Left kidney (tissue), 1 donor: ENCODE measurements at regions not wholly inside any gene's neighbourhood (a gene's known extent, or its start where the extent isn't known, plus 50 kb on each side); places are given as distances from the start of the nearest gene placed in this dataset.

Source experiments
- DNase-seq: peaks from one replicate; pipeline ENCODE4 v3.0.0-alpha.2; 2013

DNA sequence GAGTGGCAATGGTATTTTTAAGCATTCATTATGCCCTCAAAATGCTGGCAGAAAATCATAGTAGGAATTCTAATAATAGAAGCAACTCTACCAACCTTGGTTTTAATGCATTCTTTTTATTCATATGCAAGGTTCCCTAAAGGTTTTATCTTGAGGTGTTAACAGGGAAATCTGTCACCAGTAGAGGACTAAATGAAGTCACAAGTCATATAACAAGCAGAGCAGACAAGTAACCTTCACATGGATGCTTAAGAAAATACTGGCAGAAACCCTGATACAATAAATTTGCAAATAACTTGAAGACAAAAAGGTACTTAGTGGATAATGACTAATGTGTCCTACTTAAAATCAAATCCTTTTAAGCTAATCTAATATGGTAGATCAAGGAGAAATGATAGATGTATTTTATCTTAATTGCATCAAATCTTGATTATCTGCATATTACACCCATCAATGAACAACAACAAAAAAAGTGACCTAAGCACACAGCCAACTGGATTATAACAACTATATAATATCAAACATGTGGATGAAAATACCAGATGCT is 73.3 kb downstream of the RFC3 start:
- no peak for DNase-seq

DNA sequence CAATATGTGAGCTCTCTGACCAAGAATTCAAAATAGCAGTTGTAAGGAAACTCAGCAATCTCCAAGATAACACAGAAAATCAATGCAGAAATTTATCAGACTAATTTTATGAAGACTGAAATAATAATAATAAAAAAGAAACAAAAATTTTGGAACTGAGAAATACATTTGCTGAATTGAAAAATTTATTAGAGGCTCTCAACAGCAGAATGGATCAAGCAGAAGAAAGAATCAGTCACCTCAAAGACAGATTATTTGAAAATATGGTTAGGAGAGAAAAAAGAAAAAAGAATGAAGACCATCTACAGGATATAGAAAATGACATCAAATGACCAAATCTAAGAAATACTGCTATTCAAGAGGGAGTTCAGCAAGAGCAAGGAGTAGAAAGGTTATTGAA is 75.6 kb downstream of the RFC3 start:
- no peak for DNase-seq

DNA sequence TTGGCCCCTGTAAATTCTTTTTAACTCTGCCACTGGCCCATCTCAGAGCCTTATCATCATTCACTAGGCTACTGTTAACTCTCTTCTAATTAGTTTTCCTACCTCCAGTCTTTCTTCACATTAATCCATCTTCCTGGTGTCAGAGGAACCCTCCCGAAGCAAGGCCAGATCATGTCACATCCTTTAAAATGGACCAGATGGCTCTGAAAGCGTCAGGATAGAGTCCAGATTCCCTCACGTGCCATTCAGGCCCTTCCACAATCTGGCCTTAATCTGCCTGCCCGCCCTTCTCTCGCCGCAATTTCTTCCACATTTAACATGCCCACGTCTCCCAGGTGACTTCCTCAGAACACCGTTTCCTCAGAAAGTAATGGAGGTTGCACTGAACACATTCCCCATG is 86.5 kb downstream of the RFC3 start:
- DNase-seq, result no peak

DNA sequence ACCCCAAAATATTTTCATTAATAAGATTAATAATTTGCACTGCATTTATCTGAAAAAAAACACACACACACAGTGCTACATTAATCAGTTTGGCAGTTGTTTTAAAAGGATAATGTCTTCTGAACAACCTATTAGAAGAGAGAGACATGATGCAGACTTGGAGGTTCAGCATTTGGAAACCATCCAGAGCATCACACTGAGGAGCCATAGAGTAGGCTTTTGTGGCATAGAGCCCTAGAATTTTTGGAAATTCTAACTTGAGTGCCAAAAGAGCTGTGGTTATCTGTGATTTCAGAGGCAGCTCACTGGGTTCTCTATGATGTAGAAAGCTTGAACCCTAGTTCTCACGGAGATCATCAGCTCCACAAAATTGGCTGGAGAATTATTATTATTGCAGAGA is 90.2 kb downstream of the RFC3 start:
- DNase-seq, result no peak

DNA sequence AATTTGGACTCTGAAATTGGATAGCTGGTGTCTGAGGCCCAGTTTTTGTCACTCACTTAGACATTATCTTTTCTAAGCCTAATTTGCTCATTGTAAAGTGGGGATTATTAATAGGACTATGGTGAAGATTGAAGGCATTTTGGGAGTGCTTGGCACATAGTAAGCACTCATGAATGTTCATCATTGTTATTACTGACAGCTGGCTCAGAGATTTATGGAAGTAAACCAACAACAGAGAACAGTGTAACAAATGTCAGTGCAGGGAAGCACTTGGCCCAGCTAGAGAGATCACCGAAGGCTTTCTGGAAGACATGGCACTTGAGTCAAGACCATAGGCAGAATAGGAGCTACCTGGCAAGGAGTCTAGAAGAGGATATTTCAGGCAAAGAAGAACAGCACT is 92.3 kb downstream of the RFC3 start:
- no peak for DNase-seq

DNA sequence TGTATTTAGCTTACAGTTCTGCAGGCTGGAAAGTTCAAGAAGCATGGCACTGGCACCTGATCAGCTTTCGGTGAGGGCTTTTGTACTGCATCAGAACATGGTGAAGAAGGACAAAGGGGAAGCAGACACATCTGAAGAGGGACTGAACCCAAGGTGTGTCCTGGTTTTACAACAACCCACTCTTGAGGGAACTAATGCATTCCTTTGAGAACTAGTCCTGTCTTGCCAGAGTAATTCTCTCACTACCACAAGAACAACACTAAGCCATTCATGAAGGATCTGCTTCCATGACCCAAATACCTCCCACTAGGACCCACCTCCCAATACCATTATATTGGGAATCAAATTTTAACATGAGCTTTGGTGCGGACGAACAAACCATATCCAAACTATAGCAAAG is 93.6 kb downstream of the RFC3 start:
- no peak for DNase-seq

DNA sequence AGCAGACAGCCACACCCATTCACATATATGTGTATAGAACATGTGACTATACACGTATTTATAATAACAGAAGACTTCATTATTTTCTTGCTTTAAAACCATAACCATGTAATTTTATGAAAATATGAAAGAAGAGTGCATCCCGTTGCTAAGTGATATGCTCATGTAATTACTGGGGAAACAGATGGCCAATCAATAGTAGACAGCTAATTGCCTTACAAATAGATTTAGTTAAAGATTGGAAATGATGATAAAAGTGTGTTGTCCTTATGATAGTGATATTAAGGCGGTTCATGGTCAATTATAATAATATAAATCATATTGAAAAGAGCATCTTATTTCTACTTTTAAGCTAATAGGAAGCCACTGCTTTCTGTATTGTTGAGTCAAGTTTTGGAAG is 95.9 kb downstream of the RFC3 start:
- DNase-seq, result no peak

DNA sequence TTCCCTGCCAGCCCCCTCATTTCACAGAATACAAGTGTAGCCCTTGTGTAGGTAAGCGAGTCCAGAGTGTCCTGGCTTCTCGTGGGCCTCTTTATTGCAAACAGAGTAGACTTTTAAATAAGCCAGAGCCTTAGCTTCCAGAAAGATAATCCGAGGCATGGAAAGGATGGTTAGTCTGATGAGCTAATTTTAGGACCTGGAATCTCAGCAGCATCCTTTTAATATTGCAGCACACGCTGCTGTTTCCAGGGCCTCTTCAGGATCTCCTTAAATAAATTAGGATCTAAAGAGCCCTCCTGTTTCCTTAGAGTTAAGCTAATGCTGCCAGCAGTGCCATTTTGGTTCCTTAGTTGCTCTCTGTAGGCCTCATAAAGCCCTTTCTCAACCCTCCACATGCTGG is 99.2 kb downstream of the RFC3 start:
- DNase-seq, result no peak

DNA sequence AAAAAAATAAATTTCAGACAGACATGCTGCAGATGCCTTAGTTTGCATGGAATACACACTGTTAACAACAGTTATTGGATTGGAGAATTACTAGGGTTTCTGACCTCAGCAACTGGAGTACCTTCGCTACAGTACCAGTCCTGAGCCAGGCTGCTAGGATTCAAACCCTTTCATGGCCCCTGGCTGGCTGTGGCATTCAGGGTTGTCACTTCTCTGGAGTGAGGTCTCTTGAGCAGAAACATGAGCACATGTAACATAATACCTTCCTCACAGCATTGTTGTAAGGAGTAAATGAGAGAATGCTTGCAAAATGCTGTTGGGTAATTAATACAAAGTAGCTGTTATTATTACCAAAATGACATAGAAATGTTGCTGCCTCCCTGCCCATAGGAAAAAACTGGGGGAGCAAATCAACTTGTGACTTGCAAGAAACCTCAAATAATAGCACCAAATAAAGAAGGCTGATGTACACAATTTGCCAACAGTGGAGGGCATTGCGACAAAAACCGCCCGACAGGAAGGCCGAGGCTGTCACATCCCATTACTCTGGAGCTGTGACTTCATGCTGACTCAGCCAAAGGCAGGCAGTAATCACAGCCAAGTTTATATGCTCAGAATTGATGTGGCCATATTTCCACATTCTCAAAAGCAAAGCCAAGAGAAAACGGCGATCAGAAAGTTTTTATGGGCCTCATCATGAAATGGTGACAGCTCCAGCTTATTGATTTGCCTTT is 100.4 kb downstream of the RFC3 start:
- DNase-seq, result peak; percentile 46

DNA sequence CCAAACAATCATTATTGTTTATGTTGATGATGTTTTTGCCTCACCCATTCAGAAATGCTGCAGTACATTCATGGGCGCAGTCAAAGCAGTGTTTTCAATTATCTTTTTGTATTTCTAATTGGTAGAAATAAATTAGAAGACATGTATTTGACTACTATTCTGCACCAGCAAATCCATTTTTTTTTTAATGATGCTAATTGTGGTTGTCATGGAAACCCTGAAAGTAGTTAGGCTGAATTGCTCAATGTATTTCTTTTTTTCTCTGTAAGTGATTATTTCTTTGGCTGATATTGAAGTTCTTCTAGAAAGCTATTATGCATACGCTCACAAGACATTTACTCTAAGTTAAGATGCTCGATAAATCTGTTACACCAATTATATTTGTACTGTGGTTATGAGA is 101.2 kb downstream of the RFC3 start:
- DNase-seq, result no peak

DNA sequence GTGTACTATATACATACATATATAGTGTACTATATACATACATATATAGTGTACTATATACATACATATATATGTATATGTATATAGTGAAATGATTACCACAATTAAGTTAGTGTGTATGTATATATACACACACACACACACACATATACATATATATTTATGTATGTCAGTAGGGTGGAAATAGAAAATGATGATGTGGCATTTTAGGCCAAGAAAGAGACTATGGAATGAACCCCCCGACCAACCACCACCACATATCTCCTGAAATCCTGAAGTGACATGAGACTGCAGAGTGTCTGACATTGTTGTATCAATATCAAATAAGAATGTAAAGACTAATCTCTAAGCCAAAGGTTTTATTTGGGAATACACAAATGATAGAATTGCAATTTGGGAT is 107.6 kb downstream of the RFC3 start:
- no peak for DNase-seq

DNA sequence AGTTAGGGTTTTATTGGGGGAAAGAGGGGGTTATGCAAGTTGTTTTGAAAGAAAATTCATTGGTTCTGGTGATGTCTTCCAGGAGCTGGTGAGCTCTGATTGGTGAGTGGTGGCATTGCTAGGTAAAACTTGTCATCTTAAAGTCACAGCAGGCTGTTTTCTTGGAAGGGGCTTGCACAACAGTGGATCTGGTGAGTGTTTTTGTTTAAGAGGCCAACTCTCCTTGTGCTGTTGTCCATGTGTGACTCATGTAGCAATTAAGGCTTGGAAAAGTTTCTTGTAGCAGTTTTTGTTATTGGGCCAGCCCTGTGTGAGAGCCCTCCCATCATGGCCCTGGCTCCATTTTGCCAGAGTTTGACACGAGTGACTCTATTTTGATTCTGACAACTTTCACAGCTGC is 109.4 kb downstream of the RFC3 start:
- DNase-seq, result no peak

DNA sequence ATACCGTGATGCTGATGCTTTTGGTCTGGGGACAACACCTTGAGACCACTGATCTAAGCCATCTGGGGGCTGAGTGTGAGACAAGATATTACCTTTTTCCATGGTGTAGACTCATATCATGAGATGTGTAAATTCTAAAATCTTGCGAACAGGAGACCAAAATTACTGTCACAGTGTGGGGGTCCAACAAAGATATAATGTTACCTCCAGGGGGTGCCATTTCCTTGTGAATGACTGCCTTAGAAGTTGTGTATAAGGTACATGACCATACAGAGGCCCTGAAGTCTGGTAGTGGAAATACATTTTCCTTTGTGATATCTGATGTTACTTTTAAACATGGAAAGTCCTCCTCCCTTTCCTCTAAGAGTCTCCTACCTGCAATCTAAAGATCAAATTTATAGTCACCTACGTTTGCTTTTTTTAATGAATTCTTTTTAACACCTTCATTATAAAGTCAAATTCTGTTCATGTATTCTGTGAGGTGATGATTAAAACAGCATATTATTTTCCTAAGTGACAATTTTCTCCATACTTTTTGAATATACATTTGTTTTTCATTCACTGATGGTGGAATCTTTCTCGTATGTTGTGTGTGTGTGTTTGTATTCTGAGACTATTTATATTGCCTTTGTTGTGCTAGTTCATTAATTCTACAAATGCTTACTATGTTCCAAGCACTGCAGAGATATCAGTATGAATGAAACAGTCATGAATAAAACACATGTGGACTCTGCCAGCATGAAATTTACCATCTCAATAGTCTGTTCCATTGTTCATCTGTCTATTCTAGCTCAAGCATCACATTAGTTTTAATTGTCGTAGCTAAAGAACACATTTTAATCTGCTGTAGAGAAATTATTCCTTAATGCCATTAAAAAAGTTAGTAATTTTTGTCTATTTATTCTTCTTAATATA is 113.7 kb downstream of the RFC3 start:
- DNase-seq, result peak; percentile 55

DNA sequence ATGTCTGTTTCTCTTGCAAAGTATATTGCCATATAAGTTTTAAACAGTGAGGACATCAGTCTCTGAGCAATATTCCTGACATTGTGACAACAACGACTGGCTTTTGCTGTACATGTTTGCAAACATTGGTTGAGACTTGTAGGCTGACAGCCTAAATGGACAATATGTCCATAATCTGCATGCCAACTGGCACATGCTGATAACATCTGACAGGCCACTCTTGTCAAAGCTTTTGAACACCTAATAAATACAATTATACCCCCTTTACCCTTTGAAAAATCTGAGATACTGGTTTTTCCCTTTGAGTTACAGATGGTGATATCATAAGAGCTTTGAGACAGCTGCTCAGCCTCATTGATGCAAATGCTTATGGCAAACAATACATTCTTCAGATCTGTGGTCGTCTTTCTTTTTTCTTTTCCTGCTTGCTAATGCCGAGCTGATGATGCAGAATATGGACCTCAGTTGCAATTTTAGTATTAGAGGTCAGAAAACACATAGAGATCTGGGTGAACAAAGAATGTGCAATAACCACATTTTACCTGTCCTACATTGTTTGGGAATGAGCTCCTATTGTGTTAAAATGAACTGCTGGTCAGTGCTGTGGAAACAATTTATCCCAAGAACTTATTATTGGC is 114.9 kb downstream of the RFC3 start:
- no peak for DNase-seq

DNA sequence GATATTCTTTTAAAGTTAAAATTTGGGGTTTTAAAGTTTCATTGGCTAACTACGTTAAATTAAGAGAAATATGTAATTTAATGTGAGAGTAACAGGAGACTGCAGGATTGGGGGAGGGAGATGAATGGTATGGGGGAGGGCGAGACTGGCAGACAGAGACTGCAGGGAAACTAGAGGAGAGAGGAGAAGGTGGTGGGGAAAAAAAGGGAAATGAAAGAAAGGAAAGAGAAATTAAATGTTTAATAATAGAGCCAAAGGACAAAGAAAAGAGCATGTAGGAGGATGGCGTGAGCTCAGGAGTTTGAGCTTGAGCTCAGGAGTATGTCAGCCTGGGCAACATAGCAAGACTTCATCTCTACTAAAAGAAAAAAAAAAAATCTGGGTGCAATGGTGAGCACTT is 115.9 kb downstream of the RFC3 start:
- DNase-seq, result no peak

DNA sequence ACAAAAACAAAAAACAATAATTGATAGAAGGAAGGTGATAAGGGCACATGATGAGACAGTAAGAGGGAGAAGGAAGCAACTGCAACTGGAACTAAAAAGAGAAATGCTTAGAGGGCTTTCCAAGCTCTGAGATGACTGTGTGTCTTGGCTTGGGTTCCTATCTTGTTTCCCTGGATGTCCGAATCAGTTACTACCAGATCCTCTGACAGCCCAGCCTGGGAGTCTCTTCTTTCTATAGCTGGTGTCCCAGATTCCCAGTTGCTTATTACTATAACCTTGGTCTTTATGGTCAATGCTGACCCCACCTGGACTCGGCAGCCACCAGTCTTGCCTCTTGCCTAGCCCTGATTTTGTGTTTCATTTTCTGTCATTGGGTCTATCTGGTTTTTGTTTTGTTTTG is 116.4 kb downstream of the RFC3 start:
- DNase-seq, result no peak

DNA sequence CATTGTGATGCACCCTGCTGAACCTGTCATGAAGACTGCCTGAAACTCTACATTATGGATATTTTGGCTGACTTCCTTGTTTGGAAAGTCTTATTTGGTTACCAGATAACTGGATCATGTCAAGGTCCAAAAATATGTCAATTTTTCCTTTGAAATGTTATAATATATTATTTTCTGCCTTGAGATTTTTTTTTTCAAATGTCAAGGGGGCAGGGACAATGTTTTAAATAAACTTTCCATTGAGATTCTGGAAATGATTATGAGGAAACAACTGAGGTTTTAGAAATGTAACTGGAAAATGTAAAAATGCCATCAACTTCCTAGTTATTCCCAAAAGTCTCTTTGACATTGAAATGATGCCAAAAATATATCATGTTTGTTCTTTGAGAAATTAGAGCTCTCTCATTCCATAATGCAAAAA is 117.0 kb downstream of the RFC3 start:
- no peak for DNase-seq

DNA sequence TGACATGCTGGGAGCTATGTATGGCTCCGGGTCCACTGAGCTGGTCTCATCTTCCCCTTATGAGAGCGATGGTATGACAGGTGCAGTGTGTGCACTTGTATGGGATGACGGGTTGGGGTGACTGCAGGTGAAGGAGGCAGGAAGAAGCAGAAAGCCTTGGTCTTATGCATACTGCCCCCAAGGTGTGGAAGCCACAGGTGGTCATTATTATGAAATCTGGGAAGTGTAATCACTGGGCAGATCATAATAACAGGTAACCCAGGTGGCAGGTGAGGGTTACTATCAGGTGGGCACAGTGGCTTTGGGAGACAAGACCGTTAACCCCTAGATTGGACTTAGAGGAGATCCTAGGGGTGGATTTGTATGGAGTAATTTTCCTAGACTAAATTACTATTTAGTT is 118.0 kb downstream of the RFC3 start:
- no peak for DNase-seq

DNA sequence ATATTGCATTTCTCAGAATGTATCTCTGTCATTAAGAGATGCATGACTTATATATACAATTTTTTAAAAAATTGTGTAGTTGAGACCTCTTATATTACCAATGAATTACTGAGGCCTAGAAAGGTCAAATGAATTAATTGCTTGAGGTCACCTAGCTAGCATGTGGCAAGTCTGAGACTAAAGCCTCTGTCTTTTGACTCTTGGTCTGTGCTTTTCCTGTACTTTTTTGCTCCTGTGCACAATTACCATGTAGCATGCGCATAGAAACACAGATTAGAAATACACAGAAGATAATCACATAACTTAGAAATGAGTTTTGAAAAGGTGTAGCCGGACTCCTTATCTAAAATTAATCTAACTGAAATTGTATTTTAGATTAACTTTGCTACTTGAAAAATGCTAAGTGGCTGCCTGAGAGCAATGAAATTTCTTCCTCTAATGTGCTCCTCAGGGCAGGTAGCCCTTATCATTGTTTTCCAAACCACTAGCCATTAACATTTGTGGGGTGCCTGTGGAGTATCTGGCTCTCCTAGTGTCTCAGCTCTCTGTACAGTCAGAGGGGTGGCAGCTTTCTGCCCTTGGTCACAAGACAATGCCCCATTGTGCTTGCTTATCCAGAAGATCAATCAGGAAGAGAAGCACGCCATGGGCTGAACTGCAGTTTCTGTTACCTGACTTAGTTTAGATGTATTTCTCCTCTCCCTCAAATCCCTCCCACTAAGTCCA is 119.6 kb downstream of the RFC3 start:
- DNase-seq, result no peak

DNA sequence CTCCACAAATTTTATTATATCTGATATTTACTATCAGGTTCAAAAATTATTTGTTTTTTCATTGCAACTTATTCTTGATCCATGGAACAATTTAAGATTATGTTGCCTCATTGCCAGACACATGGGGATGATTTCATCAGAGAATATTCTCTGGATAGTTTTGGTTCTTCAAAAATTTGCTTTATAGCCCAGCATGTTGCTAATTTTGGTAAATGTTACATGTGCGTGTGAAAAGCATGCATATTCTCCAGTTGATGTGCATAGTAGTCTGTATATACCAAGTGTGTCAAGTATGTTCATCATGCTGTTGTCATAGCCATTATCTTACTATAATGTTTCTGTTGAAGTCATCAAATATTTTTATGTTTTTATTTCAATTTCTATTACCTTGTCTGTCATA is 122.3 kb downstream of the RFC3 start:
- no peak for DNase-seq

DNA sequence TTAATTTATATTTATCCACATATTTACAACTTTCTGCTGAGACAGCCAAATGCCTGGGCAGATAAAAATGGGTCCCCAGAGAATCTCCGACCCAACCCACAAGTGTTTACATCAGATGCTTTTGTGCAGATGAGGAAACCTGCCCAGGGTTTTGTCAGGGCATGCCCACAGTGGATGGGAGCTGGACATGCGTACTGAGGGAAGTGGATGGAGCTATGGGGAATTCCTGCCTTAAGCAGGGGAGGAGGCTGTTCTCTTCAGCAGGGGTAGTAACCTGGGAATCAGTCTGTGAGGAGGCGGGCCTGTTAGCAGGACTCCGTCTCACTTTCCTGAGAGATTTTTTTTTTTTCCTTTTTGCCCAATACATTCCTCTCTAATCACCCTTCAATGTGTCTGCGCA is 122.9 kb downstream of the RFC3 start:
- no peak for DNase-seq

DNA sequence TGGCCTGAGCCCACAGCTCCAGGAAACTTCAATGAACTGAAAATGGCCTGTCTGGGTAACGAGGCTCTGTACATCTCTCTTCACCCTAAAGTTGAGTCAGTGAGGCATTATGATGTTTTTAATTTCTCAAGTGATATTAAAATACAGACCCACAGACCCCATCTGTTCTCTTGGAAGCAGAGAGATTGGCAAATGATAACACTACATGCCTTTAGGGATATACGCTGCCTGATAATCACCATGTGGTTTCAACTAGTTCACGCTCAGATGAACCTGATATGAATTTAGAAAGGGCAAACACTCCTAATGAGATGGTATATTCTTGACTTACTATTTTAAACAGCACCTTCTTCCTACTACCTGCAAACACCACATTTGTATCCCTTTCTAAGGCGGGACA is 127.5 kb downstream of the RFC3 start:
- no peak for DNase-seq
